Activated CD4-positive, alpha-beta T cell treated with anti-CD3 and anti-CD28 coated beads, Interleukin-2, amount 50 U/mL, for 16 hours (primary cell): ENCODE measurements at regions not wholly inside any gene's neighbourhood (a gene's known extent, or its start where the extent isn't known, plus 50 kb on each side); places are given as distances from the start of the nearest gene placed in this dataset.

Experiments used
- DNase-seq: peaks from one replicate; pipeline ENCODE4 v3.0.0-alpha.2; 2020

- no peak for DNase-seq
These were observed 341.4 kb downstream of the DIRAS2 start for GRCh38 chr9:90301277-90301653.

DNA sequence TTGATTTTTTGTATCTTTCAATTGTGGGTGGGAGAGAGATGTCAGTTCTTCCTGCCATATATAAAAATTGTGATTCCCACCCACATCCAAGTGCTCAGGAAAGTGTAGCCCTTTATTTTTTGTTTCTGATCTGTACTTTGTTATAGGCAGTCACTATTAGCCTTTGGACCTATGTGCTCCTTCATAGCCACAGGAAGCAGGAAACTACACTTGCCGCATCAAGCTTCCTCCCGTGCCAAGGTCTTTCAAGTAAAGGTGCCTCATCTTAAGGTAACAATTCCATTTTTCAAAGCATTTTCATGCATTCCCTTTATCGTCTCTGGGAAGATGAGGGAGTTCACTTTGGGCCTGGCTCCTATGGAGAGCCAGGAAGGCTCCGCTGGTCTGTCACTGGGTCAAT, 339.0 kb downstream of the DIRAS2 start:
- no peak for DNase-seq

DNA sequence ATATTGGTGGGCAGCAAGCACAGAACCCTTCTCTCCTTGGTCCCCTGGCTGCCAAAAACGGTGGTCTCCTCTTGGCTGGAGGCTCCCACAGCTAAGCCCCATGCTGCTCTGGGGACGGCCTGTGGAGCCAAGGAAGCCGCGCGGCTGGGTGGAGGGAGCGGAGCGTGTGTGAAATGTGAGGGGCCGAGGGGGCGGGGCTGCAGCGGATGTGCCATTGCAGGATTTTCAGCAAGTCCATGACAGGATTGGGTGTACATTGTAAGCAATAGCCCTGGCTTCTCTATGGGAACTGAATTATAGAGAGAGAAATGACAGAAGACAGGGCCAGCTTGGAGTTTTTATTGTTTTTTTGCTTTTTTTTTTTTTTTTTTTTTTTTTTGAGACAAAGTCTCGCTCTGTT, 336.5 kb downstream of the DIRAS2 start:
- no peak for DNase-seq

- DNase-seq = no peak
These were observed 335.3 kb downstream of the DIRAS2 start for GRCh38 chr9:90307167-90307833.

- DNase-seq = no peak
These were observed 334.7 kb downstream of the DIRAS2 start for GRCh38 chr9:90307891-90308290.

DNA sequence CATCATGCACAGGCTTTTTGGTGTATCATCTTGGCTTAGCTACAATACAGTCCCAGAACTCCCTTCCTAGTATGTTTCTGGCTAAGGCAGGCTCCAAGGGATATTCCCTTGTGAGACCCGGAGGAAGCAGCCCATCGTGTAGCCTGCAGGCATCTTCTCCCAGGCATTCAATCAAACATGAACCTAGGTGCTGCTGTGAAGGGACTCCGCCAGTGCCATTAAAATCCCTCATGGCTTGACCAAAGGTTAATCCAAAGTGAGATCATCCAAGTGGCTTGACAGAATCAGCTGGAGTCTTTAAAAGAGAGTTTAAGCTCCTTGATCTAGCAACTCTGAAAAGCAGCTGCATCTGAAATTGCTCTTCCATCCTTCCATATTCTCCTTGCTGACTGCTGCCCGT, 333.9 kb downstream of the DIRAS2 start:
- DNase-seq = no peak

- no peak for DNase-seq
These were observed 332.7 kb downstream of the DIRAS2 start for GRCh38 chr9:90309809-90310520.

DNA sequence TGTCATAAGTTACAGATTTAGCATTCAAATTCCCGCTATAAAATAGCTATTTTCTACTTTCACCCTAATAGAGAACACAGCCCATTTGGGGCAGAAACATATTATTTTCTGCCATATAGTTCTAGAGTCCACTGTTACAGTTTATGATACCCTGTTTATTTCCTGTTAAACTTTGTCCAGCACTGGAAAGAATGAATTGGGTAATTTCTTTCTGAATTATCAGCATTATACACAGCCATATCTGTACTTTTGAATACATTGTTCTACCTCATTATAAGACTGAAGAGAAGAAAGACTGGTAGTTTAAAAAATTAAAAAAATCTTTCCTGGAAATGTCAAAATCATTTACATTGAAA, 332.1 kb downstream of the DIRAS2 start:
- no peak for DNase-seq

DNA sequence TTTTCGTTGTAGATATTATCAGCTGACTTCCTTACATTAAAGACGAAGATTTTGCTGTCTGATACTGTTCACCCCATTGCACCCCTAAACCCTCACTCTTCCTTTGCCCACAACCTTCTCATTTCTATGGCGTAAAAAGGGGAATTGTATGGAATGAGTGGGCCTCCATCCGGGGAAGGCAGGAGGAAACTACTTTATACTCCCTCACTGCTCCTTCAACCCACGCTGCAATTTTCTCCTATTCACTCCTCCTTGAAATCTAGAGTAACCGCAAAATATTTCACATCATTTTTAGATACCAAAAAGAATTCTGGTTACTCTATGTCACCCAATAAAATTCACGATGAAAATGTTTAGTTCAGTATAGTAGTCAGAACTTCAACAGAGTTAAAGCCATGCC, 330.8 kb downstream of the DIRAS2 start:
- DNase-seq = no peak

- no peak for DNase-seq
These were observed 320.3 kb downstream of the DIRAS2 start for GRCh38 chr9:90322296-90322695.

GRCh38 chr9:90325913-90326653, 316.5 kb downstream of the DIRAS2 start:
- no peak for DNase-seq

GRCh38 chr9:90330231-90330630, 312.4 kb downstream of the DIRAS2 start:
- DNase-seq = no peak

DNA sequence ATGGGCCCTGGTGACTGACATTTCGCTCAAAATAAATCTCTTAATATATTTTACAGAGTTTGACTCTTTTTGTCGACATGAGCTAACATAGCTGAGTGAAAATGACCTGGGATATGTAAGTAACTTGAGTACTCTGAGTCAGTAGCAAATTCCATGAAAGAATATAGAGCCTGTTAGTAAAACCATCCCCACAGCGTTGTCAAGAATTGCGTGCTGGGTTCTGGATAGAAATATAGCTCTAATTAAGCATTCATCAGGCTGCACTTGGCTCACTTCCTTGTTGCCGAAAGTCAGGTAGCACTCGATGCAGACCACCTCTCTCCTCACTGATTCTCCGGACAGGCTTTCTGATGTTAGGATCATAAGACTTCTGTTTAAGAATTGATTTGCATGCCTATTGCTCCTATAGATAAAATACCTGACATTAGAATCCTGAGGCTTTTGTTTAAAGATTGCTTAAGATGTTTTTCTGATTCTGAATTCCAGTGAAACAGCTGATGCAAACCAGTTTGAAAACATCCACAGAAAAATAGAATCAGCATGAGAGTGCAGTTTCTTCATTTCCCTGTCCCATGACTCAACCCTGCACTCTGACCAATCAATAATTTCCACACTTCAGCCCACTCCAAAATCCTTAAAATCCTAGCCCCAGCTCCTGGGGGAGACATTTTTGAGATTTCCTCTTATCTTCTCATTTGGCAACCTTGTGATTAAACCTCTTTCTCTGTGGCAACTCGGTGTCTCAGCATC, 310.6 kb downstream of the DIRAS2 start:
- DNase-seq = no peak

- DNase-seq = no peak
These were observed 309.4 kb downstream of the DIRAS2 start for GRCh38 chr9:90333226-90333625.

DNA sequence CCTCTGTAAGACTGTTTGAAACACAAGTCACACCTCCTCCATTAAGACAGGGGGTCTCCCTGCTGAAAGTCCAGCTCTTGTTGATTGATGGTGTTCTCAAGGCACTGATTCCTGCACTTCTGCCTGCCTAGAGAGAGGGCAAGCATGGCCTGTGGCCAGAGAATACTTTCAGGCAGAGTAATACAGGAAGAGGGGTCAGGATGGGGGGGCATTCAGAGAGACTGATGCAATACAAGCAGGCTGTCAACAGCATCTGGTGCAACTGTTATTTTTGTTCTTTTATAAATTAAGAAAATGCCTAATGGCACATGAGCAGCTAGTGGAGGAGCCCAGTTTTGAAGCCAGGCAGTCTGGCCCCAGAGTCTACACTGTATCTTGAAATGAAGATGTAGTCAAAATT, 302.2 kb downstream of the DIRAS2 start:
- no peak for DNase-seq

DNA sequence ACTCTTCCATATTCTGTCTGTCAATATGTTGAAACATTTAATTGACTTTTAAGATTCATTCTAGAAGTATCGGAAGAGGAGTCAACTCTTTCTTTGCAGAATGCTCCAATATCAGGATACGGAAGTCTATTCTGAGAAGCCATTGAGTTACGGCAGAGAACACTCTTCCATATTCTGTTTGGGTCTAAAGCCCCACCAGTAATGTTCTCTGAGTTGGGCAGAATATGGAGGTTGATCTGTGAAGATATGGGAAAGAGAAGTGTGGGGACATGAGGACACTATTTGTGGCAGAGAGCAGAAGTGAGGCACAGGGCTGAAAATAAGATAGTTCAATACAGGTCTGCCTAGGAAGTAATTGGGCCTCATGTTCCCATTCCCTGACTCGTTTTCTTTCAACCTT, 300.0 kb downstream of the DIRAS2 start:
- DNase-seq = no peak

GRCh38 chr9:90343366-90343765, 299.3 kb downstream of the DIRAS2 start:
- DNase-seq = no peak

- DNase-seq = no peak
These were observed 298.6 kb downstream of the DIRAS2 start for GRCh38 chr9:90343991-90344390.

GRCh38 chr9:90365666-90366065, 277.0 kb downstream of the DIRAS2 start:
- DNase-seq = no peak

DNA sequence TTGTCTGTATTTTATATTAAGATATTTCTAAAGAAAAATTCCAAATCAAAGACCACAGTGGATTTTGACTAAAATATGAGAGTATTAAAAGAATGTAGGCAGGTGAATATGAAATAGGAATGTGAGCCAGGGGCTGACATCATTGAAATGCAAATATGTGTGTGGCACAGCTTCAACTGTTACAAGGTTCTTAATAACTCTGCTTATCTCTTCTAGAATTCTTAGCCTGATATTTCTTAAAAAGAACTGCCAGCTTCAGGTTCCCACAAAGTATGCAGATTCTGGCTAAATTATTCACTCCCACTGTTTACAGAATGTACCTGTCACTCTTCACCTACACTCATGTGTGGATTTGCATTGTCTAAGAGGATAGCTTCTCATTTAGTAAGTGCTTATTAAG, 274.4 kb downstream of the DIRAS2 start:
- no peak for DNase-seq

DNA sequence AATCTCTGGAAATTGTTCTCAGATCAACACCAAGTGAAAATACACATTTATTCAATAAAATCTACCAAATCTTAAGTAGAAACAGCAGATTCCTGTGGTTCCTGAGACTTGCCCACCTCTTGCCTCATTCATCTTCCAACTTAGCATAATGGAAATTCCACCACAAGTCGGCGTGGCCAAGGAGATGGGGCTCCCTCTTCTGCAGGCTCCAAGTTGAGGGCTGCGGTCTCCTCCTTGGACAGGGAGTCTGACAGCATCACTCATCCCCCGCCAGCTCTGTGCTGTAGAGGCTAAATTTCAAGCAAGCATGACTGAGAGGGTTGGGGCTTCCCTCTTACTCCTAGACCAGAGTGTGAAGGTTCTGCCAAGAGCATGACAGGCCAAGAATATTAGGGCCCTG, 273.7 kb downstream of the DIRAS2 start:
- no peak for DNase-seq

GRCh38 chr9:90379771-90380170, 262.9 kb downstream of the DIRAS2 start:
- DNase-seq = no peak

GRCh38 chr9:90385146-90385545, 257.5 kb downstream of the DIRAS2 start:
- DNase-seq = no peak
